K562 (cell line): ENCODE measurements at regions not wholly inside any gene's neighbourhood (a gene's known extent, or its start where the extent isn't known, plus 50 kb on each side); places are given as distances from the start of the nearest gene placed in this dataset.

Source experiments
- ATAC-seq: fragments of 200-7000 bp; cut with Tn5 transposase; 3 replicates; pipeline ENCODE4 v1.9.1; 2020; ENCODE audit warnings: moderate library complexity
- BruUV-seq: library from RNA; stranded (reverse); fragments of 400-500 nt; replicated peaks from 2 replicates; lab custom pipeline; 2021; lab: Mats Ljungman, UMichigan
- CTCF ChIA-PET: fragments of 300-600 bp; formaldehyde crosslinking; extraction: SDS; loops from one replicate; lab custom pipeline; 2021; ENCODE audit warnings: low intra/inter-chr PET ratio; lab: Yijun Ruan, JAX
- POLR2A ChIA-PET: fragments of 300-600, 350-650 bp; sonication (Branson Sonifier 250); formaldehyde crosslinking; extraction: SDS; loops from one replicate; lab custom pipeline; 2021; ENCODE audit warnings: antibody characterized with exemption, inconsistent platforms; lab: Yijun Ruan, JAX
- DNase-seq, 4 experiments: peaks; one replicate each; pipeline versions ENCODE4 v3.0.0 to v3.0.0-alpha.2; 2011 to 2018; ENCODE audit warnings: low spot score in 3 of 4, mixed read lengths in 3 of 4; ENCODE audit errors: extremely low read depth in 1 of 4
- FAIRE-seq: peaks from 2 replicates; lab custom pipeline; 2011; peaks lifted over from hg19 to GRCh38; lab: Jason Lieb, UNC
- H2AFZ ChIP-seq: 2 replicates; pipeline ENCODE4 v1.6.0; 2011; ENCODE audit warnings: low read depth, low read length, control low read depth, inconsistent platforms
- H3K27ac ChIP-seq: fragments of 200-600 bp; 3 replicates; pipeline ENCODE4 v1.8.0; 2011; ENCODE audit warnings: low read depth, mild to moderate bottlenecking, control low read depth, inconsistent platforms, low read length, moderate library complexity, mixed read lengths; ENCODE audit errors: extremely low read depth
- H3K27me3 ChIP-seq, 2 experiments: fragments of 300-600 bp in 1 of 2; 2 replicates in 1 of 2; 3 replicates in 1 of 2; pipeline versions ENCODE4 v1.6.0 to v1.8.0; 2011; ENCODE audit warnings: inconsistent platforms in 2 of 2, low read length in 2 of 2, mild to moderate bottlenecking in 1 of 2, mixed read lengths in 1 of 2, moderate library complexity in 1 of 2; ENCODE audit not compliant: control insufficient read depth in 2 of 2, insufficient read depth in 2 of 2
- H3K36me3 ChIP-seq: fragments of 300-600 bp; 3 replicates; pipeline ENCODE4 v1.8.0; 2011; ENCODE audit warnings: mild to moderate bottlenecking, low read length, inconsistent platforms; ENCODE audit not compliant: control insufficient read depth, insufficient read depth
- H3K4me1 ChIP-seq, 2 experiments: fragments of 200-600 bp in 1 of 2; replicated peaks in 1 of 2; 2 replicates in 1 of 2; 3 replicates in 1 of 2; pipeline versions ENCODE4 v1.5.1 to v1.8.0; 2011; ENCODE audit warnings: inconsistent platforms in 2 of 2, low read length in 2 of 2, mild to moderate bottlenecking in 1 of 2, mixed read lengths in 1 of 2, moderate library complexity in 1 of 2; ENCODE audit not compliant: control insufficient read depth in 2 of 2, insufficient read depth in 2 of 2
- H3K4me2 ChIP-seq: 2 replicates; pipeline ENCODE4 v1.6.1; 2011; ENCODE audit warnings: low read length, control low read depth, inconsistent platforms, mixed read lengths; ENCODE audit not compliant: insufficient read depth
- H3K4me3 ChIP-seq: fragments of 200-600 bp; sonication (generic), shearing (Covaris generic); 2 replicates; pipeline ENCODE4 v1.5.1; 2016; ENCODE audit warnings: control low read depth, inconsistent platforms
- H3K79me2 ChIP-seq: fragments of 200-600 bp; 3 replicates; pipeline ENCODE4 v1.8.0; 2011; ENCODE audit warnings: low read length, inconsistent platforms; ENCODE audit not compliant: control insufficient read depth, insufficient read depth
- H3K9ac ChIP-seq, 2 experiments: 2 replicates each; pipeline versions ENCODE4 v1.6.0 to v1.6.1; 2011; ENCODE audit warnings: low read depth in 2 of 2, low read length in 2 of 2, control low read depth in 1 of 2, inconsistent platforms in 1 of 2, mild to moderate bottlenecking in 1 of 2, mixed read lengths in 1 of 2; ENCODE audit not compliant: insufficient read depth in 1 of 2
- H3K9me1 ChIP-seq: one replicate; pipeline ENCODE4 v1.6.0; 2011; ENCODE audit warnings: inconsistent platforms, mild to moderate bottlenecking, low read length, moderate library complexity; ENCODE audit not compliant: control insufficient read depth, insufficient read depth
- H3K9me3 ChIP-seq: replicated peaks from 2 replicates; pipeline ENCODE4 v1.5.1; 2011; ENCODE audit warnings: low read depth, low read length, inconsistent platforms; ENCODE audit not compliant: control insufficient read depth, insufficient read depth
- H4K20me1 ChIP-seq: replicated peaks from 2 replicates; pipeline ENCODE4 v1.6.1; 2011; ENCODE audit warnings: low read length, inconsistent platforms, mixed read lengths; ENCODE audit not compliant: control insufficient read depth, insufficient read depth
- ARID3A ChIP-seq: IDR thresholded peaks from 2 replicates; pipeline ENCODE4 v1.6.1; 2012; ENCODE audit warnings: low read depth, low read length, improper control_type of control experiment, borderline replicate concordance
- BDP1 ChIP-seq: IDR thresholded peaks from 3 replicates; pipeline ENCODE4 v1.6.1; 2011; ENCODE audit not compliant: insufficient read length, insufficient read depth
- FOXA3 ChIP-seq, 2 experiments: fragments of 450-650 bp in 1 of 2; sonication (generic) in 1 of 2; formaldehyde crosslinking; IDR thresholded peaks in 1 of 2; conservative IDR thresholded peaks in 1 of 2; 2 replicates each; pipeline versions ENCODE4 v1.4.0 to v1.8.0; 2020 to 2022; ENCODE audit warnings: mild to moderate bottlenecking in 2 of 2, missing genetic modification reagents in 1 of 2
- GATAD2B ChIP-seq: fragments of 450-650 bp; IDR thresholded peaks from 2 replicates; pipeline ENCODE4 v1.6.1; 2017; ENCODE audit warnings: mild to moderate bottlenecking, borderline replicate concordance
- HMGN3 ChIP-seq: IDR thresholded peaks from 2 replicates; pipeline ENCODE4 v1.6.1; 2011; ENCODE audit warnings: borderline replicate concordance, low read depth, mild to moderate bottlenecking, mixed read lengths, low read length; ENCODE audit not compliant: insufficient read length; ENCODE audit errors: extremely low read depth
- KDM4B ChIP-seq, 2 experiments: fragments of 450-650 bp in 1 of 2; sonication (generic) in 1 of 2; IDR thresholded peaks; 2 replicates each; pipeline ENCODE4 v1.6.1; 2016 to 2017; ENCODE audit warnings: borderline replicate concordance in 2 of 2, antibody characterized with exemption in 1 of 2, low read depth in 1 of 2, mild to moderate bottlenecking in 1 of 2
- MBD2 ChIP-seq: sonication (generic); IDR thresholded peaks from 2 replicates; pipeline ENCODE4 v1.6.1; 2016; ENCODE audit warnings: low read depth, borderline replicate concordance
- RBM17 ChIP-seq: fragments of 200-400 bp; formaldehyde crosslinking; IDR thresholded peaks from 2 replicates; pipeline ENCODE4 v1.6.1; 2017; ENCODE audit warnings: low read depth, mild to moderate bottlenecking, low read length, borderline replicate concordance
- SAFB ChIP-seq: fragments of 200-400 bp; formaldehyde crosslinking; IDR thresholded peaks from 2 replicates; pipeline ENCODE4 v1.6.1; 2017; ENCODE audit warnings: low read depth, low read length, borderline replicate concordance
- SFPQ ChIP-seq: fragments of 200-400 bp; formaldehyde crosslinking; IDR thresholded peaks from 2 replicates; pipeline ENCODE4 v1.6.1; 2017; ENCODE audit warnings: mild to moderate bottlenecking, low read depth, low read length, moderate library complexity
- UBTF ChIP-seq, 2 experiments: IDR thresholded peaks; 2 replicates each; pipeline ENCODE4 v1.6.1; 2012; ENCODE audit warnings: improper control_type of control experiment in 2 of 2, low read depth in 2 of 2, low read length in 2 of 2, borderline replicate concordance in 1 of 2
- ZNF232 ChIP-seq: sonication (generic); formaldehyde crosslinking; IDR thresholded peaks from 2 replicates; pipeline ENCODE4 v1.8.0; 2022; ENCODE audit warnings: mild to moderate bottlenecking, missing genetic modification reagents
- ZNF584 ChIP-seq: fragments of 200-800 bp; sonication (Bioruptor generic); IDR thresholded peaks from 2 replicates; pipeline ENCODE4 v1.6.1; 2016; ENCODE audit warnings: low read depth, mild to moderate bottlenecking, missing genetic modification characterization, missing compliant biosample characterization
- ZNF696 ChIP-seq: fragments of 250-450 bp; sonication (Bioruptor Pico); conservative IDR thresholded peaks from 2 replicates; pipeline ENCODE4 v1.4.0; 2020; ENCODE audit warnings: mild to moderate bottlenecking, moderate library complexity
- WGBS: fragments of 100-300 bp; shearing (Covaris generic); methylation state at CpG from one replicate; pipeline ENCODE4 v1.1.6; 2016; ENCODE audit warnings: low coverage, mixed read lengths; ENCODE audit not compliant: insufficient coverage; ENCODE audit errors: missing lambda C conversion rate; 5-methylcytosine and 5-hydroxymethylcytosine counted together
- in situ Hi-C: fragments of 300-500 bp; cut with MboI; formaldehyde crosslinking; loops from 4 replicates; pipeline ENCODE4 v1.15.0; 2018; ENCODE audit warnings: inconsistent platforms, mixed read lengths
- intact Hi-C: fragments of 100-400 bp; cut with micrococcal nuclease; formaldehyde crosslinking; loops from 2 replicates; pipeline ENCODE4 v1.14.2; 2022

GRCh38 chr3:31051226-31051625 lies 156.8 kb upstream of the GADL1 start:
- in situ Hi-C loops (no loop called here), intact Hi-C loops (no loop called here)
- Histone ChIP-seq H3K4me2 (no peak overlapping the region), H3K9me3 (no peaks in the 10 kb centered on the region), H3K36me3 (no peaks in the 10 kb centered on the region), H3K4me1 (no peaks in the 10 kb centered on the region), H4K20me1 (no peaks in the 10 kb centered on the region), H3K27me3 (no peaks in the 10 kb centered on the region), H2AFZ (no peak overlapping the region), H3K4me3 (no peak overlapping the region), H3K9ac (no peak overlapping the region), H3K79me2 (no peaks in the 10 kb centered on the region), H3K27ac (no peak overlapping the region), H3K9me1 (no peaks in the 10 kb centered on the region)
- no peak for FAIRE-seq
- DNase-seq, result no peak
- ChIA-PET POLR2A (no interaction called here), CTCF (no interaction called here)
- 5% methylated on average over 1 of the region's 1 CpG for WGBS
- no TSS peak for BruUV-seq
- ATAC-seq, result no peak
- TF ChIP-seq ZNF584 (no peak), ZNF232 (CRISPR knock-in tag) (no peak), ZNF696 (CRISPR knock-in tag) (no peak), BDP1 (no peak), KDM4B (IDR thresholded peaks at IDR 0.05; ENCODE audit: borderline replicate concordance in 2 of 2, low read depth in 1 of 2) (no peak), GATAD2B (no peak), HMGN3 (no peak), UBTF (IDR thresholded peaks at IDR 0.05; ENCODE audit: borderline replicate concordance in 1 of 2, low read depth in 2 of 2, low read length in 2 of 2) (no peak), FOXA3 (CRISPR knock-in tag; conservative IDR thresholded peaks at IDR 0.05 in 1 of 2, IDR thresholded peaks at IDR 0.05 in 1 of 2) (no peak), RBM17 (no peak), SAFB (no peak), ARID3A (no peak), SFPQ (no peak), MBD2 (no peak)
